CD14-positive monocyte (primary cell): ENCODE measurements at regions not wholly inside any gene's neighbourhood (a gene's known extent, or its start where the extent isn't known, plus 50 kb on each side); places are given as distances from the start of the nearest gene placed in this dataset.

Source experiments
- DNase-seq, 3 donors: peaks; one replicate each; pipeline ENCODE4 v3.0.0-alpha.2; 2011 to 2022
- H2AFZ ChIP-seq: 2 replicates; pipeline ENCODE4 v1.6.0; 2012; ENCODE audit warnings: mild to moderate bottlenecking, low read depth, low read length, inconsistent platforms; ENCODE audit not compliant: insufficient read depth, poor library complexity, severe bottlenecking
- H3K27ac ChIP-seq, 2 donors: 1 replicate in 1 of 2; 2 replicates in 1 of 2; pipeline ENCODE4 v1.5.1; 2012 to 2013; ENCODE audit warnings: low read length in 2 of 2, control low read depth in 1 of 2, inconsistent platforms in 1 of 2, low read depth in 1 of 2, mild to moderate bottlenecking in 1 of 2
- H3K27me3 ChIP-seq, 2 donors: one replicate each; pipeline versions ENCODE4 v1.6.0 to v1.6.1; 2011 to 2013; ENCODE audit warnings: low read length in 2 of 2; ENCODE audit not compliant: control insufficient read depth in 2 of 2, insufficient read depth in 2 of 2
- H3K36me3 ChIP-seq, 2 donors: replicated peaks in 1 of 2; 1 replicate in 1 of 2; 2 replicates in 1 of 2; pipeline versions ENCODE4 v1.5.1 to v1.6.1; 2012 to 2013; ENCODE audit warnings: low read length in 2 of 2, control low read depth in 1 of 2, inconsistent platforms in 1 of 2, mild to moderate bottlenecking in 1 of 2; ENCODE audit not compliant: insufficient read depth in 2 of 2, control insufficient read depth in 1 of 2
- H3K4me1 ChIP-seq, 2 donors: 1 replicate in 1 of 2; 2 replicates in 1 of 2; pipeline versions ENCODE4 v1.5.1 to v1.6.1; 2012 to 2013; ENCODE audit warnings: low read length in 2 of 2, control low read depth in 1 of 2, inconsistent platforms in 1 of 2, mild to moderate bottlenecking in 1 of 2, moderate library complexity in 1 of 2; ENCODE audit not compliant: insufficient read depth in 2 of 2, control insufficient read depth in 1 of 2
- H3K4me2 ChIP-seq: replicated peaks from 2 replicates; pipeline ENCODE3; 2012; ENCODE audit warnings: low read length, moderate library complexity, mild to moderate bottlenecking; ENCODE audit not compliant: poor library complexity, severe bottlenecking; ENCODE audit errors: extremely low read depth
- H3K4me3 ChIP-seq, 3 experiments: fragments of 200-600 bp in 1 of 3; sonication (generic) in 1 of 3; replicated peaks in 1 of 3; 1 replicate in 2 of 3; 2 replicates in 1 of 3; pipeline ENCODE4 v1.5.1; 2011 to 2013; ENCODE audit warnings: low read length in 3 of 3, mild to moderate bottlenecking in 3 of 3, control low read depth in 2 of 3, low read depth in 2 of 3, inconsistent platforms in 1 of 3, moderate library complexity in 1 of 3
- H3K79me2 ChIP-seq: 2 replicates; pipeline ENCODE4 v1.6.0; 2012; ENCODE audit warnings: mild to moderate bottlenecking, control low read depth, inconsistent platforms, low read length, moderate library complexity; ENCODE audit not compliant: insufficient read depth
- H3K9ac ChIP-seq: 2 replicates; pipeline ENCODE4 v1.6.0; 2017; ENCODE audit warnings: low read length, mild to moderate bottlenecking; ENCODE audit not compliant: insufficient read depth, poor library complexity, severe bottlenecking
- H3K9me3 ChIP-seq, 2 donors: replicated peaks in 1 of 2; 1 replicate in 1 of 2; 2 replicates in 1 of 2; pipeline versions ENCODE4 v1.5.1 to v1.6.1; 2012 to 2013; ENCODE audit warnings: low read length in 2 of 2, control low read depth in 1 of 2; ENCODE audit not compliant: control insufficient read depth in 1 of 2, insufficient read depth in 1 of 2
- H4K20me1 ChIP-seq: 2 replicates; pipeline ENCODE4 v1.6.0; 2012; ENCODE audit warnings: mild to moderate bottlenecking, low read length, control low read depth, moderate library complexity; ENCODE audit not compliant: insufficient read depth
- H3K27ac Mint-ChIP-seq, 7 donors: one replicate each; pipeline ENCODE4 v1.8.0; 2020; ENCODE audit warnings: mild to moderate bottlenecking in 7 of 7, mixed read lengths in 7 of 7, moderate library complexity in 6 of 7, inconsistent platforms in 2 of 7
- H3K27me3 Mint-ChIP-seq, 3 donors: one replicate each; pipeline ENCODE4 v1.8.0; 2021 to 2022; ENCODE audit warnings: low read depth in 3 of 3, mild to moderate bottlenecking in 3 of 3, mixed read lengths in 3 of 3, moderate library complexity in 3 of 3, inconsistent platforms in 1 of 3
- H3K36me3 Mint-ChIP-seq, 2 donors: one replicate each; pipeline ENCODE4 v1.8.0; 2020; ENCODE audit warnings: mixed read lengths in 2 of 2, inconsistent platforms in 1 of 2, mild to moderate bottlenecking in 1 of 2
- H3K4me1 Mint-ChIP-seq: one replicate; pipeline ENCODE4 v1.8.0; 2020; ENCODE audit warnings: mild to moderate bottlenecking, mixed read lengths
- H3K4me3 Mint-ChIP-seq, 2 donors: one replicate each; pipeline ENCODE4 v1.8.0; 2020; ENCODE audit warnings: mild to moderate bottlenecking in 2 of 2, mixed read lengths in 2 of 2, moderate library complexity in 1 of 2
- H3K9me3 Mint-ChIP-seq, 7 donors: one replicate each; pipeline ENCODE4 v1.8.0; 2020 to 2022; ENCODE audit warnings: mixed read lengths in 7 of 7, mild to moderate bottlenecking in 6 of 7, moderate library complexity in 6 of 7, inconsistent platforms in 2 of 7
- CTCF ChIP-seq: fragments of 200-600 bp; IDR thresholded peaks from one replicate; pipeline ENCODE4 v1.8.0; 2022; ENCODE audit warnings: antibody characterized with exemption, mild to moderate bottlenecking
- WGBS: methylation state at CpG from one replicate; pipeline ENCODE4 v1.1.5; 2013; ENCODE audit warnings: missing lambda C conversion rate; ENCODE audit not compliant: insufficient coverage; 5-methylcytosine and 5-hydroxymethylcytosine counted together
- intact Hi-C, 2 donors: fragments of 100-400 bp; cut with micrococcal nuclease; formaldehyde crosslinking; loops; one replicate each; pipeline versions ENCODE4 v1.15.0 to v1.15.1; 2023

DNA sequence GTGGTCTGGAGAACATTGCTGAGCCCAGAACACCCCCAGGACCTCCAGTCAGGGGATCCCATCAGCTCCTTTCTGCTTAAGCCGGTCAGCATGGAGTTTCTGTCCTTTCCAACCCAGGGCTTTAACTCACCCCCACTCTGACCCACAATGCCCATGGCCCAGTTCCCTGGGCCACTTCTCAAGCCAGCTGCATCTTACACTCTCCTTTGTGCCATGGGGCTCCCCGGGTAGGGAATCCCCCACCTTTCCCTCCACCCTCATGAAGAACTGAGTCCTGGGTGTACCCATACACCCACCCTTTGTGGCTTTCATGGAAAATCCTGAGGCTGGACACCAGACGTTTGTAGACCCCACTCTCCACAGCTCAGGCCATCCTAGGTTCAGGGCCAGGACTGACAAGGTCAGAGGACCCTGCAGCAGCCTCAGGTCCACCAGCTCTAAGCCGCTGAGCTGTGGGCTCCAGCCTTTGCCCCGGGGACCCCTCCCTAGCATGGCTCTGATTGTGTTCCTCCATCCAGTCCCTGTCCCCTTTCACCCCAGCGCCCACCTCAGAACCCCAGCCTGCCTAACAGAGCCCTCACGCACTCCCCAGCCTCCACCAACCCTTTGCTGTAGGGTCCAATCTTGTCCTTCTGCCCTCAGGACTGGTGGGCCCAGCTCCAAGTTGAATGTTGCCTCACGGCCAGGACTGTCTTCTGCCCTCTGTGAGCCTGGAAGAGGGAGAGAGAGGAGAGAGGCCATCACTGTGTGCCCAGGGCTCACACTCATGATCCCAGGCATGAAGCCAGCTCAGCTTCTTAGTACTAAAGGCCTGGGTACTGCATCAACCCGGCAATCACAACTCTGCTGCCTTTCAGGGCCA is 394.8 kb downstream of the MATN1 start:
- H3K27me3 ChIP-seq = no peaks in the 10 kb centered on the region
- no peaks in the 10 kb centered on the region for H3K4me1 Mint-ChIP-seq
- no peak for TF ChIP-seq CTCF
- no peak overlapping the region for H3K27ac Mint-ChIP-seq
- no peak overlapping the region for H2AFZ ChIP-seq
- H3K27ac ChIP-seq = no peak overlapping the region
- peaks cover 0 to 3% (median 0%) of the 10 kb centered on the region in 7 donors for H3K9me3 Mint-ChIP-seq
- no peak overlapping the region for H3K4me2 ChIP-seq
- H3K27me3 Mint-ChIP-seq = peaks cover 1 to 5% (median 5%) of the 10 kb centered on the region in 3 donors
- H3K9ac ChIP-seq = no peak overlapping the region
- WGBS = 95% methylated on average over 8 of the region's 9 CpGs
- H3K9me3 ChIP-seq = no peaks in the 10 kb centered on the region
- H3K36me3 Mint-ChIP-seq = no peaks in the 10 kb centered on the region
- no peak overlapping the region for H3K4me3 ChIP-seq
- H4K20me1 ChIP-seq = no peaks in the 10 kb centered on the region
- H3K79me2 ChIP-seq = no peaks in the 10 kb centered on the region
- no peak for DNase-seq
- no peak overlapping the region for H3K4me3 Mint-ChIP-seq
- H3K4me1 ChIP-seq = no peaks in the 10 kb centered on the region
- H3K36me3 ChIP-seq = no peaks in the 10 kb centered on the region
- intact Hi-C loops = no loop called here

- Histone ChIP-seq H3K27me3 (no peaks in the 10 kb centered on the region), H3K27ac (no peak overlapping the region), H3K79me2 (no peaks in the 10 kb centered on the region), H2AFZ (no peak overlapping the region), H4K20me1 (no peaks in the 10 kb centered on the region), H3K4me1 (no peaks in the 10 kb centered on the region), H3K4me3 (no peak overlapping the region), H3K4me2 (no peak overlapping the region), H3K9me3 (no peaks in the 10 kb centered on the region), H3K36me3 (no peaks in the 10 kb centered on the region), H3K9ac (no peak overlapping the region)
- H3K4me1 Mint-ChIP-seq = no peaks in the 10 kb centered on the region
- no peak overlapping the region for H3K4me3 Mint-ChIP-seq
- TF ChIP-seq CTCF = no peak
- peaks cover 1 to 6% (median 5%) of the 10 kb centered on the region in 3 donors for H3K27me3 Mint-ChIP-seq
- no peaks in the 10 kb centered on the region for H3K36me3 Mint-ChIP-seq
- WGBS = 92% methylated on average over 2 of the region's 2 CpGs
- intact Hi-C loops = no loop called here
- DNase-seq = no peak
- peaks cover 0 to 3% (median 0%) of the 10 kb centered on the region in 7 donors for H3K9me3 Mint-ChIP-seq
- no peak overlapping the region for H3K27ac Mint-ChIP-seq
Measured at GRCh38 chr1:30328100-30328370, 395.4 kb downstream of the MATN1 start.
